Peyer's patch (tissue), 4 donors: ENCODE measurements at regions not wholly inside any gene's neighbourhood (a gene's known extent, or its start where the extent isn't known, plus 50 kb on each side); places are given as distances from the start of the nearest gene placed in this dataset.

Experiments
- DNase-seq, 3 donors: peaks; one replicate each; pipeline ENCODE4 v3.0.0-alpha.2; 2017 to 2019
- H3K27ac ChIP-seq, 4 donors: fragments of 200-600 bp; sonication (generic); one replicate each; pipeline ENCODE4 v1.5.1; 2016 to 2019
- H3K27me3 ChIP-seq, 2 donors: fragments of 200-600 bp; sonication (generic); one replicate each; pipeline ENCODE4 v1.5.1; 2019
- H3K36me3 ChIP-seq, 3 donors: fragments of 200-600 bp; sonication (generic); one replicate each; pipeline ENCODE4 v1.5.1; 2016 to 2019
- H3K4me1 ChIP-seq, 4 donors: fragments of 200-600 bp; sonication (generic); one replicate each; pipeline ENCODE4 v1.5.1; 2016 to 2019
- H3K4me3 ChIP-seq, 4 donors: fragments of 200-600 bp; sonication (generic); 1 replicate in 3 of 4; 2 replicates in 1 of 4; pipeline ENCODE4 v1.5.1; 2016 to 2019; ENCODE audit warnings: mild to moderate bottlenecking in 1 of 4
- H3K9me3 ChIP-seq, 4 donors: fragments of 200-600 bp; sonication (generic); one replicate each; pipeline ENCODE4 v1.5.1; 2016 to 2019; ENCODE audit warnings: mild to moderate bottlenecking in 1 of 4
- CTCF ChIP-seq, 6 experiments: fragments of 450-650 bp in 4 of 6; fragments of 200-600 bp in 2 of 6; sonication (generic) in 1 of 6; IDR thresholded peaks; one replicate each; pipeline ENCODE4 v1.5.1; 2017 to 2019; ENCODE audit warnings: antibody characterized with exemption in 6 of 6, mild to moderate bottlenecking in 3 of 6, moderate library complexity in 1 of 6
- POLR2A ChIP-seq, 2 donors: fragments of 450-650 bp; IDR thresholded peaks; one replicate each; pipeline ENCODE4 v1.5.1; 2017; ENCODE audit warnings: antibody characterized with exemption in 2 of 2, mild to moderate bottlenecking in 2 of 2, moderate library complexity in 2 of 2

- TF ChIP-seq CTCF (IDR thresholded peaks at IDR 0.05) (no peak), POLR2A (IDR thresholded peaks at IDR 0.05) (no peak)
- no peaks in the 10 kb centered on the region for H3K36me3 ChIP-seq
- H3K27me3 ChIP-seq, result no peaks in the 10 kb centered on the region
- H3K4me1 ChIP-seq, result no peaks in the 10 kb centered on the region
- H3K4me3 ChIP-seq, result no peak overlapping the region
- no peak for DNase-seq
- no peaks in the 10 kb centered on the region for H3K9me3 ChIP-seq
- no peak overlapping the region for H3K27ac ChIP-seq
Observed at GRCh38 chr16:49055824-49056545, 225.7 kb downstream of the CBLN1 start.

DNA sequence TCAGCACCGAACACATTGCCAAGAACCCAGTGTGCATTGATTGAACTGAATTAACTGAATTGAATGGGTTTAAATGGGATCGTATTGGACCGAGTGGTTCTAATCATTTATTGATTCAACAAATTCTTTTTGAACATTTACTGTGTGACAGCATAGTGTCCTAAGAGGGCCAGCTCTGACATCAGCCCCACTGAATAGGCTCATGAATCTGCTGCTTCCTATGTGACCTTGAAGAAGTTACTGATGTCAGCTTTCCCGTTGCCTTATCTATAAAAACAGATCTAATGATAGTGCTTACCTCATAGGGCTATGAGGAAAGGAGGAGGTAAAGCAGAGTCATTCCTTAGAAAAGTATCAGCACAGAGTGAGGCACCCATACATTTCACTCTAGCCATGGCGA lies 226.3 kb downstream of the CBLN1 start:
- Histone ChIP-seq H3K4me1 (no peaks in the 10 kb centered on the region), H3K9me3 (no peaks in the 10 kb centered on the region), H3K4me3 (no peak overlapping the region), H3K27ac (no peak overlapping the region), H3K27me3 (no peaks in the 10 kb centered on the region), H3K36me3 (no peaks in the 10 kb centered on the region)
- no peak for DNase-seq
- TF ChIP-seq POLR2A (IDR thresholded peaks at IDR 0.05) (no peak), CTCF (IDR thresholded peaks at IDR 0.05) (no peak)

DNA sequence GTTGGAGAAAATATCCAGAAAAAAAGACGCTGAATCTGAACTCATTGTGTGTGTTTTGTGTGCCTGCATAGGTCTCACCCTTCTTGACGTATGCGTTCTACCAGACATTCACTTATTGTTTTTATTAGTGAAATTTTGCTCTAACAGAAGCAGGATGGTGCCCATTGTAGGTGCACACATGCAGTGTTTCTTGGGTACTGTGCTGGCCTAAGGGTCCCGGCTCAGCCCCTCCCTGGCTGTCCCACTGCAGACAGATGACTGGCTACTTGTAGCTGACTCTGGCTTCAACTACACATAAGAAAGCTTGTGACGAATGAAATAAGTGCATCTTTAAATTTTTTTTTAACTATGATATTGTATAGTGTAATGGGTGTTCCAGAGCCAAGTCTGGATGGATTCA lies 227.0 kb downstream of the CBLN1 start:
- Histone ChIP-seq H3K27me3 (no peaks in the 10 kb centered on the region), H3K27ac (no peak overlapping the region)
- DNase-seq, result no peak

DNA sequence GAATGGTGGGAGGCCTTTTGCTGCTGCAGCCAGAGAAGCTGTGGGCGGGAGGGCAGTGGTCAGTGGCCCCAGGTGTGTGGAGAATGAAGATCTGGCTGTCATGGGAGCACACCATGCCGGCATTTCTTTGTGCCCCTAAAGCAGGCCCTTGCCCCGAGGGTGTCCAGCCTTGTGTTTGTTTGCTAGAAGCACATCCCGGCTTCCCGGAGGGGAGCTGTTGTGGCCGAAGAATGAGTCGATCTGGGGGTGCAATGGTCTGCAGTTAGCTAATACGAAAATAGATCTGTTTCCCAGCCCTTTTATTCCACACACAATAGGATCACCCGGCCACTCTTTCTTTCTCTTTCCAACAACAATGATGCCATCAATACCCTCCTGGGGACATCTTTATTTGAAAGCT lies 228.8 kb downstream of the CBLN1 start:
- H3K4me3 ChIP-seq, result no peak overlapping the region
- no peaks in the 10 kb centered on the region for H3K36me3 ChIP-seq
- H3K4me1 ChIP-seq, result no peaks in the 10 kb centered on the region

More for the DNA sequence above, 227.0 kb downstream of the CBLN1 start:
- no peak overlapping the region for H3K4me3 ChIP-seq
- no peaks in the 10 kb centered on the region for H3K9me3 ChIP-seq
- no peaks in the 10 kb centered on the region for H3K4me1 ChIP-seq
- TF ChIP-seq CTCF (IDR thresholded peaks at IDR 0.05) (no peak), POLR2A (IDR thresholded peaks at IDR 0.05) (no peak)
- no peaks in the 10 kb centered on the region for H3K36me3 ChIP-seq

GRCh38 chr16:49051576-49051975 lies 230.1 kb downstream of the CBLN1 start:
- H3K4me1 ChIP-seq, result no peaks in the 10 kb centered on the region
- no peak overlapping the region for H3K4me3 ChIP-seq
- no peaks in the 10 kb centered on the region for H3K36me3 ChIP-seq
- no peak overlapping the region for H3K27ac ChIP-seq
- TF ChIP-seq POLR2A (IDR thresholded peaks at IDR 0.05), result no peak
- no peak for TF ChIP-seq CTCF (IDR thresholded peaks at IDR 0.05)
- no peak for DNase-seq
- no peaks in the 10 kb centered on the region for H3K27me3 ChIP-seq
- no peaks in the 10 kb centered on the region for H3K9me3 ChIP-seq

More for the DNA sequence above, 228.8 kb downstream of the CBLN1 start:
- TF ChIP-seq POLR2A (IDR thresholded peaks at IDR 0.05) (no peak), CTCF (IDR thresholded peaks at IDR 0.05) (no peak)
- no peaks in the 10 kb centered on the region for H3K9me3 ChIP-seq
- no peak overlapping the region for H3K27ac ChIP-seq
- no peak for DNase-seq
- H3K27me3 ChIP-seq, result no peaks in the 10 kb centered on the region
